ENCODE measurements at regions not wholly inside any gene's neighbourhood (a gene's known extent, or its start where the extent isn't known, plus 50 kb on each side); places are given as distances from the start of the nearest gene placed in this dataset.

DNA sequence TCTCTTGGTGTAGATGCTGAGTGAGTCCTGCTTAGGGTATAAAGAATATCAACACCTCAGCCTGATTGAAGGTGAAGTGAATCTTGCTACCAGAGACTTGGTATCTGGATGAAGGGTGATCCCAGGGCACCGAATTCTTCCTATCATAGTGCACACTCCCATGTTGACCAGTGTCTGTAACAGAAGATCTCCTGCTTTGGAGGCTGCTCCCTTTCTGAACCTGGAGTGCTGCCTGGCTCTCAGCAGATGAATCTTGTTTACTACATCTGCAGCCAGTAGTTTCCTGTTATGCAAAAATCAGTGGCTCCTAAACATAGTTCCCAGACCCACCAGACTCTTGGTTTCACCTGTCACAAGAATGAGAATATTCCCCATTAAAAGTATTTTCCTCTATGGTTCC, 191.7 kb upstream of the GK2 start:
- TF ChIP-seq, protein P1, sequence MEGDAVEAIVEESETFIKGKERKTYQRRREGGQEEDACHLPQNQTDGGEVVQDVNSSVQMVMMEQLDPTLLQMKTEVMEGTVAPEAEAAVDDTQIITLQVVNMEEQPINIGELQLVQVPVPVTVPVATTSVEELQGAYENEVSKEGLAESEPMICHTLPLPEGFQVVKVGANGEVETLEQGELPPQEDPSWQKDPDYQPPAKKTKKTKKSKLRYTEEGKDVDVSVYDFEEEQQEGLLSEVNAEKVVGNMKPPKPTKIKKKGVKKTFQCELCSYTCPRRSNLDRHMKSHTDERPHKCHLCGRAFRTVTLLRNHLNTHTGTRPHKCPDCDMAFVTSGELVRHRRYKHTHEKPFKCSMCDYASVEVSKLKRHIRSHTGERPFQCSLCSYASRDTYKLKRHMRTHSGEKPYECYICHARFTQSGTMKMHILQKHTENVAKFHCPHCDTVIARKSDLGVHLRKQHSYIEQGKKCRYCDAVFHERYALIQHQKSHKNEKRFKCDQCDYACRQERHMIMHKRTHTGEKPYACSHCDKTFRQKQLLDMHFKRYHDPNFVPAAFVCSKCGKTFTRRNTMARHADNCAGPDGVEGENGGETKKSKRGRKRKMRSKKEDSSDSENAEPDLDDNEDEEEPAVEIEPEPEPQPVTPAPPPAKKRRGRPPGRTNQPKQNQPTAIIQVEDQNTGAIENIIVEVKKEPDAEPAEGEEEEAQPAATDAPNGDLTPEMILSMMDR (IDR thresholded peaks at IDR 0.05), result no peak
- no peak for TF ChIP-seq POLR2A (IDR thresholded peaks at IDR 0.05)

All from ovary (tissue), 3 donors.